H9 (cell line): ENCODE measurements at regions not wholly inside any gene's neighbourhood (a gene's known extent, or its start where the extent isn't known, plus 50 kb on each side); places are given as distances from the start of the nearest gene placed in this dataset.

Source experiments
- DNase-seq: peaks from one replicate; pipeline ENCODE4 v3.0.0-alpha.2; 2017
- H2AFZ ChIP-seq: one replicate; pipeline ENCODE4 v1.6.1; 2013; ENCODE audit warnings: mild to moderate bottlenecking, low read length, control low read depth, moderate library complexity
- H2AK5ac ChIP-seq: 2 replicates; pipeline ENCODE4 v1.6.1; 2013; ENCODE audit warnings: low read length, control low read depth, mixed read lengths; ENCODE audit not compliant: insufficient read length
- H2BK120ac ChIP-seq: one replicate; pipeline ENCODE4 v1.6.1; 2013; ENCODE audit warnings: low read depth, mild to moderate bottlenecking, low read length, control low read depth, inconsistent platforms; ENCODE audit not compliant: poor library complexity, severe bottlenecking
- H2BK12ac ChIP-seq: 2 replicates; pipeline ENCODE4 v1.6.1; 2013; ENCODE audit warnings: low read length, control low read depth, mixed read lengths, low read depth; ENCODE audit not compliant: insufficient read length
- H2BK15ac ChIP-seq: 2 replicates; pipeline ENCODE4 v1.6.1; 2013; ENCODE audit warnings: low read depth, low read length, control low read depth
- H2BK20ac ChIP-seq: one replicate; pipeline ENCODE4 v1.6.1; 2013; ENCODE audit warnings: low read depth, mild to moderate bottlenecking, low read length, control low read depth, inconsistent platforms; ENCODE audit not compliant: poor library complexity, severe bottlenecking
- H2BK5ac ChIP-seq: 2 replicates; pipeline ENCODE4 v1.6.1; 2013; ENCODE audit warnings: low read length, control low read depth, mixed read lengths; ENCODE audit not compliant: insufficient read length
- H3K14ac ChIP-seq: 2 replicates; pipeline ENCODE4 v1.6.1; 2013; ENCODE audit warnings: low read length, control low read depth; ENCODE audit not compliant: insufficient read depth
- H3K18ac ChIP-seq: 2 replicates; pipeline ENCODE4 v1.6.1; 2013; ENCODE audit warnings: low read depth, mild to moderate bottlenecking, mixed read lengths, low read length, control low read depth; ENCODE audit not compliant: insufficient read length
- H3K23ac ChIP-seq: 2 replicates; pipeline ENCODE4 v1.6.1; 2013; ENCODE audit warnings: low read length, control low read depth, mixed read lengths, low read depth; ENCODE audit not compliant: insufficient read length
- H3K23me2 ChIP-seq: 2 replicates; pipeline ENCODE4 v1.6.1; 2013; ENCODE audit warnings: low read depth, mild to moderate bottlenecking, mixed read lengths, low read length, control low read depth; ENCODE audit not compliant: insufficient read length, poor library complexity, severe bottlenecking
- H3K27ac ChIP-seq: 2 replicates; pipeline ENCODE4 v1.5.1; 2013; ENCODE audit warnings: low read length, control low read depth, mixed read lengths, low read depth; ENCODE audit not compliant: insufficient read length
- H3K27me3 ChIP-seq: 2 replicates; pipeline ENCODE4 v1.6.1; 2013; ENCODE audit warnings: low read length, control low read depth, inconsistent platforms; ENCODE audit not compliant: insufficient read depth
- H3K4ac ChIP-seq: 2 replicates; pipeline ENCODE4 v1.6.1; 2013; ENCODE audit warnings: low read depth, mild to moderate bottlenecking, control low read depth, inconsistent platforms, low read length, moderate library complexity
- H3K4me1 ChIP-seq: 2 replicates; pipeline ENCODE4 v1.6.1; 2013; ENCODE audit warnings: low read length, control low read depth, inconsistent platforms; ENCODE audit not compliant: insufficient read depth
- H3K4me2 ChIP-seq: 2 replicates; pipeline ENCODE4 v1.6.1; 2013; ENCODE audit warnings: low read length, control low read depth, mixed read lengths; ENCODE audit not compliant: insufficient read length, insufficient read depth
- H3K56ac ChIP-seq: 2 replicates; pipeline ENCODE4 v1.6.1; 2013; ENCODE audit warnings: low read depth, mild to moderate bottlenecking, mixed read lengths, low read length, control low read depth; ENCODE audit not compliant: insufficient read length
- H3K79me1 ChIP-seq: 2 replicates; pipeline ENCODE4 v1.6.1; 2013; ENCODE audit warnings: low read depth, mild to moderate bottlenecking, moderate library complexity, low read length, control low read depth, inconsistent platforms; ENCODE audit not compliant: insufficient read depth, poor library complexity, severe bottlenecking
- H3K79me2 ChIP-seq: 2 replicates; pipeline ENCODE4 v1.6.1; 2013; ENCODE audit warnings: low read length, control low read depth, inconsistent platforms; ENCODE audit not compliant: insufficient read depth
- H3K9ac ChIP-seq: 2 replicates; pipeline ENCODE4 v1.6.1; 2013; ENCODE audit warnings: low read length, control low read depth, mixed read lengths; ENCODE audit not compliant: insufficient read length; ENCODE audit errors: extremely low read depth
- H3K9me3 ChIP-seq: one replicate; pipeline ENCODE4 v1.6.1; 2013; ENCODE audit warnings: low read depth, low read length, inconsistent platforms; ENCODE audit not compliant: control insufficient read depth
- H3T11ph ChIP-seq: one replicate; pipeline ENCODE4 v1.6.1; 2013; ENCODE audit warnings: mild to moderate bottlenecking, low read length, control low read depth, inconsistent platforms
- H4K20me1 ChIP-seq: one replicate; pipeline ENCODE4 v1.6.1; 2013; ENCODE audit not compliant: control insufficient read depth, insufficient read length, insufficient read depth
- H4K5ac ChIP-seq: 2 replicates; pipeline ENCODE4 v1.6.1; 2013; ENCODE audit warnings: low read depth, mild to moderate bottlenecking, mixed read lengths, low read length, control low read depth; ENCODE audit not compliant: insufficient read length
- H4K8ac ChIP-seq: replicated peaks from 2 replicates; pipeline ENCODE4 v1.6.1; 2013; ENCODE audit warnings: low read length, control low read depth, mixed read lengths, low read depth; ENCODE audit not compliant: insufficient read length
- H4K91ac ChIP-seq: 2 replicates; pipeline ENCODE4 v1.6.1; 2013; ENCODE audit warnings: low read depth, mild to moderate bottlenecking, moderate library complexity, mixed read lengths, low read length, control low read depth; ENCODE audit not compliant: insufficient read length
- H3K27ac Mint-ChIP-seq, 3 experiments: 2 replicates in 2 of 3; 3 replicates in 1 of 3; pipeline ENCODE4 v1.8.0; 2020 to 2021; ENCODE audit warnings: mixed read lengths in 3 of 3, mild to moderate bottlenecking in 1 of 3, moderate library complexity in 1 of 3
- H3K27me3 Mint-ChIP-seq: 2 replicates; pipeline ENCODE4 v1.8.0; 2021; ENCODE audit warnings: low read depth, mild to moderate bottlenecking, moderate library complexity, mixed read lengths
- H3K36me3 Mint-ChIP-seq, 3 experiments: 2 replicates in 2 of 3; 3 replicates in 1 of 3; pipeline ENCODE4 v1.8.0; 2020 to 2021; ENCODE audit warnings: low read depth in 3 of 3, mixed read lengths in 3 of 3; ENCODE audit not compliant: insufficient read depth in 1 of 3
- H3K4me1 Mint-ChIP-seq, 2 experiments: 2 replicates each; pipeline ENCODE4 v1.8.0; 2020; ENCODE audit warnings: mixed read lengths in 2 of 2
- H3K4me3 Mint-ChIP-seq, 2 experiments: 2 replicates in 1 of 2; 3 replicates in 1 of 2; pipeline ENCODE4 v1.8.0; 2020 to 2021; ENCODE audit warnings: mild to moderate bottlenecking in 2 of 2, mixed read lengths in 2 of 2, moderate library complexity in 1 of 2
- H3K9me3 Mint-ChIP-seq, 2 experiments: 2 replicates in 1 of 2; 3 replicates in 1 of 2; pipeline ENCODE4 v1.8.0; 2020; ENCODE audit warnings: mild to moderate bottlenecking in 2 of 2, mixed read lengths in 2 of 2, moderate library complexity in 1 of 2
- TF ChIP-seq, protein P1 (sequence below): fragments of 200-600 bp; sonication (generic); conservative IDR thresholded peaks from 3 replicates; pipeline ENCODE4 v1.8.0; 2021; ENCODE audit warnings: antibody characterized with exemption, mild to moderate bottlenecking

DNA sequence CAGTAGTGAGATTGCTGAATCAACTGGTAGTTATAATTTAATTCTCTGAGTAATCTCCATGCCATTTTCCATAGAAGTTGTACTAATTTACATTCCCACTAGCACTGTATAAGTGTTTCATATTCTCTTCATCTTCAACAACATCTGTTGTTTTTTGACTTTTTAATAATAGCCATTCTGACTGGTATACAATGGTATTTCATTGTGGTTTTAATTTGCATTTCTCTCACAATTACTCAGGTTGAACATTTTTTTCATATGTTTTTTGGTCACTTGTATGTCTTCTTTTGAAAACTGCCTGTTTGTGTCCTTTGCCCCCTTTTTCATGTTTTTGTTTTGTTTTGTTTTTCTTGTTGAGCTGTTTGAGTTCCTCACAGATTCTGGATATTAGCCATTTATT lies 880.2 kb downstream of the RAPGEF2 start:
- Histone ChIP-seq H3K9me3 (no peaks in the 10 kb centered on the region), H3K4me2 (no peak overlapping the region), H2AK5ac (no peak overlapping the region), H4K91ac (no peak overlapping the region), H3K4ac (no peak overlapping the region), H3K18ac (no peak overlapping the region), H3K4me1 (no peaks in the 10 kb centered on the region; the same call in none of the 2 replicates), H2BK20ac (no peak overlapping the region), H2BK5ac (no peak overlapping the region), H3K23me2 (no peaks in the 10 kb centered on the region), H3K79me2 (no peaks in the 10 kb centered on the region), H2BK12ac (no peak overlapping the region), H2BK15ac (no peak overlapping the region), H3K56ac (no peak overlapping the region), H3K14ac (no peak overlapping the region), H3K79me1 (no peaks in the 10 kb centered on the region), H4K20me1 (no peaks in the 10 kb centered on the region), H4K5ac (no peak overlapping the region), H2BK120ac (no peak overlapping the region), H2AFZ (no peak overlapping the region), H3T11ph (no peak overlapping the region), H3K27ac (no peak overlapping the region), H3K23ac (no peak overlapping the region), H3K9ac (no peak overlapping the region), H3K27me3 (no peaks in the 10 kb centered on the region), H4K8ac (no peak overlapping the region)
- TF ChIP-seq, protein P1, sequence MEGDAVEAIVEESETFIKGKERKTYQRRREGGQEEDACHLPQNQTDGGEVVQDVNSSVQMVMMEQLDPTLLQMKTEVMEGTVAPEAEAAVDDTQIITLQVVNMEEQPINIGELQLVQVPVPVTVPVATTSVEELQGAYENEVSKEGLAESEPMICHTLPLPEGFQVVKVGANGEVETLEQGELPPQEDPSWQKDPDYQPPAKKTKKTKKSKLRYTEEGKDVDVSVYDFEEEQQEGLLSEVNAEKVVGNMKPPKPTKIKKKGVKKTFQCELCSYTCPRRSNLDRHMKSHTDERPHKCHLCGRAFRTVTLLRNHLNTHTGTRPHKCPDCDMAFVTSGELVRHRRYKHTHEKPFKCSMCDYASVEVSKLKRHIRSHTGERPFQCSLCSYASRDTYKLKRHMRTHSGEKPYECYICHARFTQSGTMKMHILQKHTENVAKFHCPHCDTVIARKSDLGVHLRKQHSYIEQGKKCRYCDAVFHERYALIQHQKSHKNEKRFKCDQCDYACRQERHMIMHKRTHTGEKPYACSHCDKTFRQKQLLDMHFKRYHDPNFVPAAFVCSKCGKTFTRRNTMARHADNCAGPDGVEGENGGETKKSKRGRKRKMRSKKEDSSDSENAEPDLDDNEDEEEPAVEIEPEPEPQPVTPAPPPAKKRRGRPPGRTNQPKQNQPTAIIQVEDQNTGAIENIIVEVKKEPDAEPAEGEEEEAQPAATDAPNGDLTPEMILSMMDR = no peak
- no peaks in the 10 kb centered on the region; a peak in 1 of 5 replicates for H3K9me3 Mint-ChIP-seq
- no peaks in the 10 kb centered on the region for H3K27me3 Mint-ChIP-seq
- H3K27ac Mint-ChIP-seq = no peak overlapping the region
- H3K36me3 Mint-ChIP-seq = no peaks in the 10 kb centered on the region; a peak in 1 of 7 replicates
- H3K4me3 Mint-ChIP-seq = no peak overlapping the region
- no peak for DNase-seq
- H3K4me1 Mint-ChIP-seq = peaks cover 29 to 39% of the 10 kb centered on the region in 2 experiments
